ENCODE measurements at regions not wholly inside any gene's neighbourhood (a gene's known extent, or its start where the extent isn't known, plus 50 kb on each side); places are given as distances from the start of the nearest gene placed in this dataset.

- no peak overlapping the region for H3K4me3 ChIP-seq (ENCODE audit: low read depth, low read length)
- no peak for TF ChIP-seq CTCF (IDR thresholded peaks at IDR 0.05; ENCODE audit: low read depth, low read length)
- no peak for DNase-seq (ENCODE audit: low read depth)
Observed at GRCh38 chr19:34825212-34825611, 52.2 kb upstream of the ZNF599 start.

DNA sequence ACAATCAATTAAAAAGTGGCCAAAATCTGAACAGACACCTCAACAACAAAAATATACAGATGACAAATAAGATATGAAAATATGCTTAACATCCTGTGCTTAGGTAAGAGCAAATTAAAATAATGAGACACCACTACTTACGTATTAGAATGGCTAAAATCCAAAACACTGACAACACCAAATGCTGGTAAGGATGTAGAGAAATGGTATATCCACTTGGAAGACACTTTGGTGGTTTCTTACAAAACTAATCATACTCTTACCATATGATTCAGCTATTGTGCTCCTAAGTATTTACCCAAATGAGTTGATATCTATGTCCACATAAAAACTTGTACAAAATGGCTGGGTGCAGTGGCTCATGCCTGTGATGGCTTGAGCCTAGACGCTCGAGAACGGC lies 51.7 kb upstream of the ZNF599 start:
- DNase-seq (ENCODE audit: low read depth), result no peak
- TF ChIP-seq, protein P1, sequence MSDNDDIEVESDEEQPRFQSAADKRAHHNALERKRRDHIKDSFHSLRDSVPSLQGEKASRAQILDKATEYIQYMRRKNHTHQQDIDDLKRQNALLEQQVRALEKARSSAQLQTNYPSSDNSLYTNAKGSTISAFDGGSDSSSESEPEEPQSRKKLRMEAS (IDR thresholded peaks at IDR 0.05; ENCODE audit: low read depth, low read length), result no peak
- TF ChIP-seq MYC (IDR thresholded peaks at IDR 0.05; ENCODE audit: low read depth, low read length), result no peak
- no peak for TF ChIP-seq CTCF (IDR thresholded peaks at IDR 0.05; ENCODE audit: low read depth, low read length)
- TF ChIP-seq POLR2A (IDR thresholded peaks at IDR 0.05; ENCODE audit: extremely low read depth, insufficient read length), result no peak
- no peak overlapping the region for H3K4me3 ChIP-seq (ENCODE audit: low read depth, low read length)
